ENCODE measurements at regions not wholly inside any gene's neighbourhood (a gene's known extent, or its start where the extent isn't known, plus 50 kb on each side); places are given as distances from the start of the nearest gene placed in this dataset.

GRCh38 chr19:29378126-29378525, 147.7 kb upstream of the VSTM2B start:
- FAIRE-seq (no peak), DNase-seq (ENCODE audit: low read depth in 1 of 2, low spot score in 1 of 2) (no peak), ATAC-seq (no peak)
- H3K27ac ChIP-seq, result no peak overlapping the region
- 2% methylated on average over 4 of the region's 4 CpGs for WGBS (ENCODE audit: missing lambda C conversion rate)
- no peak overlapping the region for H3K4me3 ChIP-seq
- TF ChIP-seq HDAC2 (IDR thresholded peaks at IDR 0.05) (no peak), CHD2 (IDR thresholded peaks at IDR 0.05; ENCODE audit: low read length, partially characterized antibody) (no peak), EHF (CRISPR knock-in tag; IDR thresholded peaks at IDR 0.05) (no peak), ELK1 (IDR thresholded peaks at IDR 0.05; ENCODE audit: low read depth, low read length) (no peak), TFCP2L1 (CRISPR knock-in tag; IDR thresholded peaks at IDR 0.05) (no peak), MYC (IDR thresholded peaks at IDR 0.05; ENCODE audit: borderline replicate concordance, low read length) (no peak), PHF8 (IDR thresholded peaks at IDR 0.05; ENCODE audit: borderline replicate concordance, low read depth) (no peak), PBX3 (IDR thresholded peaks at IDR 0.05) (no peak), HES2 (IDR thresholded peaks at IDR 0.05) (no peak)
- no peak overlapping the region for H3K4me2 ChIP-seq
- no peaks in the 10 kb centered on the region; the same call in 2 of the 3 replicates for H3K9me3 ChIP-seq
- ChIA-PET POLR2A (no interaction called here), CTCF (interaction anchor here (0.7 kb wide), 1 partner anchor 20 kb away, joined by 3 read pairs; no protein-coding TSS in a partner anchor)
- no peaks in the 10 kb centered on the region for H3K4me1 ChIP-seq

GRCh38 chr19:29378543-29379080, 147.2 kb upstream of the VSTM2B start:
- DNase-seq (ENCODE audit: low read depth in 1 of 2, low spot score in 1 of 2) (no peak), FAIRE-seq (no peak), ATAC-seq (no peak)
- Histone ChIP-seq H3K9me3 (no peaks in the 10 kb centered on the region; the same call in 2 of the 3 replicates), H3K4me2 (no peak overlapping the region), H3K27ac (no peak overlapping the region), H3K4me3 (no peak overlapping the region), H3K4me1 (no peaks in the 10 kb centered on the region)
- TF ChIP-seq HDAC2 (IDR thresholded peaks at IDR 0.05), result no peak
- TF ChIP-seq KDM1A (IDR thresholded peaks at IDR 0.05; ENCODE audit: low read depth), result no peak
- no peak for TF ChIP-seq ZSCAN20 (CRISPR knock-in tag; IDR thresholded peaks at IDR 0.05)
- TF ChIP-seq PHF8 (IDR thresholded peaks at IDR 0.05; ENCODE audit: borderline replicate concordance, low read depth), result no peak
- 4% methylated on average over 5 of the region's 5 CpGs for WGBS (ENCODE audit: missing lambda C conversion rate)
- ChIA-PET POLR2A (no interaction called here), CTCF (interaction anchor here (0.7 kb wide), 1 partner anchor 20 kb away, joined by 3 read pairs; no protein-coding TSS in a partner anchor)

GRCh38 chr19:29379257-29380021, 146.4 kb upstream of the VSTM2B start:
- Histone ChIP-seq H3K4me2 (no peak overlapping the region), H3K4me3 (no peak overlapping the region), H3K4me1 (no peaks in the 10 kb centered on the region), H3K9me3 (no peaks in the 10 kb centered on the region), H3K27ac (no peak overlapping the region)
- DNase-seq (ENCODE audit: low read depth in 1 of 2, low spot score in 1 of 2), result no peak
- WGBS (ENCODE audit: missing lambda C conversion rate), result 17% methylated on average over 13 of the region's 13 CpGs
- POLR2A ChIA-PET, result no interaction called here
- FAIRE-seq, result no peak
- CTCF ChIA-PET, result interaction anchor here (0.6 to 1.6 kb wide), 3 partner anchors 8 to 66 kb away, joined by 3 to 4 read pairs (median 4); no protein-coding TSS in a partner anchor
- ATAC-seq, result no peak; a peak in 1 of 6 replicates
- no peak for TF ChIP-seq E2F6 (IDR thresholded peaks at IDR 0.05; ENCODE audit: borderline replicate concordance, low read depth)
- no peak for TF ChIP-seq HOXA7 (CRISPR knock-in tag; IDR thresholded peaks at IDR 0.05)
- no peak for TF ChIP-seq RNF2 (IDR thresholded peaks at IDR 0.05; ENCODE audit: borderline replicate concordance, low read depth)
- TF ChIP-seq HOXB13 (CRISPR knock-in tag; IDR thresholded peaks at IDR 0.05; ENCODE audit: low read depth), result no peak
- no peak for TF ChIP-seq KDM1A (IDR thresholded peaks at IDR 0.05; ENCODE audit: low read depth)
- TF ChIP-seq MAX (IDR thresholded peaks at IDR 0.05), result no peak
- TF ChIP-seq PHF8 (IDR thresholded peaks at IDR 0.05; ENCODE audit: borderline replicate concordance, low read depth), result no peak
- TF ChIP-seq CBX8 (IDR thresholded peaks at IDR 0.05), result no peak
- TF ChIP-seq RCOR1 (IDR thresholded peaks at IDR 0.05; ENCODE audit: low read depth, low read length), result no peak
- no peak for TF ChIP-seq HES2 (IDR thresholded peaks at IDR 0.05)
- no peak for TF ChIP-seq CTCF (IDR thresholded peaks at IDR 0.05)
- TF ChIP-seq MAZ (IDR thresholded peaks at IDR 0.05; ENCODE audit: borderline replicate concordance, low read depth, low read length), result no peak
- no peak for TF ChIP-seq JUNB (IDR thresholded peaks at IDR 0.05)

All from A549 (cell line).